ENCODE measurements at regions not wholly inside any gene's neighbourhood (a gene's known extent, or its start where the extent isn't known, plus 50 kb on each side); places are given as distances from the start of the nearest gene placed in this dataset.

- Histone ChIP-seq H3K4me1 (ENCODE audit: control insufficient read depth in 1 of 2, insufficient read depth in 2 of 2, low read length in 2 of 2) (no peaks in the 10 kb centered on the region), H2BK120ac (ENCODE audit: insufficient read depth, low read length, poor library complexity) (no peak overlapping the region), H3K4me3 (ENCODE audit: low read depth, low read length) (no peak overlapping the region), H3K14ac (ENCODE audit: low read length) (no peak overlapping the region), H4K12ac (ENCODE audit: low read depth, low read length) (no peak overlapping the region), H3K4ac (ENCODE audit: low read depth, low read length) (no peak overlapping the region), H2BK5ac (ENCODE audit: low read depth, low read length, poor library complexity) (no peak overlapping the region), H2BK12ac (ENCODE audit: low read length) (no peak overlapping the region), H2AK5ac (ENCODE audit: low read length) (no peak overlapping the region), H3K27me3 (ENCODE audit: insufficient read depth, low read length) (no peaks in the 10 kb centered on the region), H2AFZ (ENCODE audit: insufficient read depth, low read length, poor library complexity) (no peak overlapping the region), H3K9ac (ENCODE audit: low read length) (no peak overlapping the region), H3K4me2 (ENCODE audit: low read length) (no peak overlapping the region), H4K8ac (ENCODE audit: low read depth, low read length) (no peak overlapping the region), H3K27ac (ENCODE audit: low read depth, low read length) (no peak overlapping the region), H3K79me2 (ENCODE audit: control insufficient read depth, insufficient read depth, low read length, poor library complexity) (no peaks in the 10 kb centered on the region), H3K79me1 (ENCODE audit: low read length) (no peaks in the 10 kb centered on the region), H3K18ac (ENCODE audit: low read length) (no peak overlapping the region), H3K9me3 (ENCODE audit: insufficient read depth, low read depth, low read length) (peaks cover 5% of the 10 kb centered on the region), H3K23ac (ENCODE audit: low read length) (no peak overlapping the region), H3K36me3 (ENCODE audit: control insufficient read depth in 1 of 2, insufficient read depth in 2 of 2, low read length in 2 of 2) (no peaks in the 10 kb centered on the region), H4K91ac (ENCODE audit: low read depth, low read length) (no peak overlapping the region)
- no peak for DNase-seq
- no CpG with 5 or more reads among the region's 3 CpGs for WGBS (ENCODE audit: extremely low coverage, insufficient coverage, insufficient read length)
Measured at GRCh38 chr11:103010891-103011290, 55.4 kb upstream of the MMP13 start.

GRCh38 chr11:103007521-103007920 is 52.0 kb upstream of the MMP13 start:
- H3K9me3 ChIP-seq (ENCODE audit: insufficient read depth, low read depth, low read length), result peaks cover 5% of the 10 kb centered on the region
- no peak overlapping the region for H2AFZ ChIP-seq (ENCODE audit: insufficient read depth, low read length, poor library complexity)
- H2BK5ac ChIP-seq (ENCODE audit: low read depth, low read length, poor library complexity), result no peak overlapping the region
- H3K27me3 ChIP-seq (ENCODE audit: insufficient read depth, low read length), result no peaks in the 10 kb centered on the region
- H2BK120ac ChIP-seq (ENCODE audit: insufficient read depth, low read length, poor library complexity), result no peak overlapping the region
- no CpG with 5 or more reads among the region's 1 CpG for WGBS (ENCODE audit: extremely low coverage, insufficient coverage, insufficient read length)
- H4K91ac ChIP-seq (ENCODE audit: low read depth, low read length), result no peak overlapping the region
- no peak overlapping the region for H3K4me3 ChIP-seq (ENCODE audit: low read depth, low read length)
- H3K79me2 ChIP-seq (ENCODE audit: control insufficient read depth, insufficient read depth, low read length, poor library complexity), result no peaks in the 10 kb centered on the region
- no peaks in the 10 kb centered on the region for H3K36me3 ChIP-seq (ENCODE audit: control insufficient read depth in 1 of 2, insufficient read depth in 2 of 2, low read length in 2 of 2)
- H2AK5ac ChIP-seq (ENCODE audit: low read length), result no peak overlapping the region
- no peak overlapping the region for H2BK12ac ChIP-seq (ENCODE audit: low read length)
- no peak overlapping the region for H3K27ac ChIP-seq (ENCODE audit: low read depth, low read length)
- H3K9ac ChIP-seq (ENCODE audit: low read length), result no peak overlapping the region
- H4K8ac ChIP-seq (ENCODE audit: low read depth, low read length), result no peak overlapping the region
- no peaks in the 10 kb centered on the region for H3K79me1 ChIP-seq (ENCODE audit: low read length)
- no peak overlapping the region for H3K18ac ChIP-seq (ENCODE audit: low read length)
- H3K4me2 ChIP-seq (ENCODE audit: low read length), result no peak overlapping the region
- H4K12ac ChIP-seq (ENCODE audit: low read depth, low read length), result no peak overlapping the region
- H3K4me1 ChIP-seq (ENCODE audit: control insufficient read depth in 1 of 2, insufficient read depth in 2 of 2, low read length in 2 of 2), result no peaks in the 10 kb centered on the region
- H3K14ac ChIP-seq (ENCODE audit: low read length), result no peak overlapping the region
- H3K23ac ChIP-seq (ENCODE audit: low read length), result no peak overlapping the region
- peak; percentile 77 to 95 for DNase-seq
- no peak overlapping the region for H3K4ac ChIP-seq (ENCODE audit: low read depth, low read length)

All from trophoblast cell (in vitro differentiated cells and primary cell).